ENCODE measurements at regions not wholly inside any gene's neighbourhood (a gene's known extent, or its start where the extent isn't known, plus 50 kb on each side); places are given as distances from the start of the nearest gene placed in this dataset.

DNA sequence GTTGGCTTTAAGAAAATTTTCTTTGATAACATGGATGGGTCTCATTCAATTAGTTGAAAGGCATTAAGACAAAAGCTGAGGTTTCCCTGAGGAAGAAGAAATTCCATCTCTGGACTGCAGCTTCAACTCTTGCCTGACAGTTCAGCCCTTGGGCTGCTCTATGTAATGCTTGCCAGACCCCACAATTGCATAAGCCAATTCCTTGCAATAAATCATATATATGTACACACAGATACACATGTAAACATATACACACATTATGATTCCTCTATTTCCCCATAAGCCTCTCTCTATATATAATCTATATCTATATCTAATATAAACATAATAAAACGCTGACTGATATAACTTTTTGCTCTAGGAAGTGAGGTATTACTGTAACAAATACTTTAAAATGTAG lies 301.5 kb upstream of the PRMT6 start:
- Histone ChIP-seq H3K4me1 (no peaks in the 10 kb centered on the region), H3K27me3 (no peaks in the 10 kb centered on the region), H3K4me3 (no peak overlapping the region), H3K36me3 (no peaks in the 10 kb centered on the region), H3K27ac (no peak overlapping the region), H3K9me3 (no peaks in the 10 kb centered on the region)
- TF ChIP-seq, protein P1, sequence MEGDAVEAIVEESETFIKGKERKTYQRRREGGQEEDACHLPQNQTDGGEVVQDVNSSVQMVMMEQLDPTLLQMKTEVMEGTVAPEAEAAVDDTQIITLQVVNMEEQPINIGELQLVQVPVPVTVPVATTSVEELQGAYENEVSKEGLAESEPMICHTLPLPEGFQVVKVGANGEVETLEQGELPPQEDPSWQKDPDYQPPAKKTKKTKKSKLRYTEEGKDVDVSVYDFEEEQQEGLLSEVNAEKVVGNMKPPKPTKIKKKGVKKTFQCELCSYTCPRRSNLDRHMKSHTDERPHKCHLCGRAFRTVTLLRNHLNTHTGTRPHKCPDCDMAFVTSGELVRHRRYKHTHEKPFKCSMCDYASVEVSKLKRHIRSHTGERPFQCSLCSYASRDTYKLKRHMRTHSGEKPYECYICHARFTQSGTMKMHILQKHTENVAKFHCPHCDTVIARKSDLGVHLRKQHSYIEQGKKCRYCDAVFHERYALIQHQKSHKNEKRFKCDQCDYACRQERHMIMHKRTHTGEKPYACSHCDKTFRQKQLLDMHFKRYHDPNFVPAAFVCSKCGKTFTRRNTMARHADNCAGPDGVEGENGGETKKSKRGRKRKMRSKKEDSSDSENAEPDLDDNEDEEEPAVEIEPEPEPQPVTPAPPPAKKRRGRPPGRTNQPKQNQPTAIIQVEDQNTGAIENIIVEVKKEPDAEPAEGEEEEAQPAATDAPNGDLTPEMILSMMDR (IDR thresholded peaks at IDR 0.05 in 4 of 5, conservative IDR thresholded peaks at IDR 0.05 in 1 of 5), result no peak
- no peak for TF ChIP-seq POLR2A (IDR thresholded peaks at IDR 0.05)
- in situ Hi-C loops (cut with MboI; ENCODE audit: low sequenced_read_pairs in 4 of 4) (loop anchor here in 1 of 4 donors (5.0 kb wide), 1 partner anchor 58 kb away; no protein-coding TSS in a partner anchor), intact Hi-C loops (cut with DNase I; ENCODE audit: low total_unique reads) (no loop called here)
- ATAC-seq (no peak), DNase-seq (no peak)

DNA sequence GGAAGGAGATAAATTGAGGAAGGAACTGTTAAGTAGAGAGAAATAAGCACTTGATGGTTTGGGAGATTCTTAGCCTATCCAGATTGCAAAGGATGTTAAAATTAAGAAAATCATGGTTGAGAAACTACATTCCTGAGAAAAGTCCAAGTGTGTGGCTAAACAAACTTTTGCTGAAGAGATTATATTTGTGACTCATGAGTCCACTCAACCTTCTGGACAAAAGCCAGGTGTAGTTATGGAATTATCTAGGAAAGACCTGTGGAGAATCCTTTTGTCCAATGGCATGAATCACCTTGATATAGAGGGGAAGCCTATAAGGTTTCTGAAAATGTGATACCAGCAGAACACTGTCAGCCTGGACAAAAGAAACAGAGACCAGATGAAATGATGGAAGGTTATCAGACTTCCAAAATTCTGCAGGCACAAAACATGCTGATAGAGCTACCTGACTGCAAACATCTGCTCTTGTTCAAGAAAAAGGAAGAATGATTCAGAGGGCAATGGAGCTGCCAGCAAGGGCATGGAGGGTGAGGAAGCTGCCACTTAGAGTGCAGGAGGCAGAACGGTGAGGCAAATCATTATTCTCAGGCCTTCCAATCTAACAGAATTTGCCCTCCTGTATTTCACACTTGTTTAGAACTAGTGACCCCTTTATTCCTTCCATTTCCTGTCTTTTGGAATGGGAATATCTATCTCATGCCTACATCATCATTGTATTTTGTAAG lies 300.6 kb upstream of the PRMT6 start:
- H3K27me3 ChIP-seq, result no peaks in the 10 kb centered on the region
- DNase-seq, result no peak
- TF ChIP-seq POLR2A (IDR thresholded peaks at IDR 0.05), result no peak
- TF ChIP-seq, protein P1 (IDR thresholded peaks at IDR 0.05 in 4 of 5, conservative IDR thresholded peaks at IDR 0.05 in 1 of 5), result no peak
- H3K27ac ChIP-seq, result no peak overlapping the region
- ATAC-seq, result no peak
- no peaks in the 10 kb centered on the region for H3K4me1 ChIP-seq
- intact Hi-C loops (cut with DNase I; ENCODE audit: low total_unique reads) (no loop called here), in situ Hi-C loops (cut with MboI; ENCODE audit: low sequenced_read_pairs in 4 of 4) (no loop called here)
- no peaks in the 10 kb centered on the region for H3K9me3 ChIP-seq
- no peaks in the 10 kb centered on the region for H3K36me3 ChIP-seq
- H3K4me3 ChIP-seq, result no peak overlapping the region

DNA sequence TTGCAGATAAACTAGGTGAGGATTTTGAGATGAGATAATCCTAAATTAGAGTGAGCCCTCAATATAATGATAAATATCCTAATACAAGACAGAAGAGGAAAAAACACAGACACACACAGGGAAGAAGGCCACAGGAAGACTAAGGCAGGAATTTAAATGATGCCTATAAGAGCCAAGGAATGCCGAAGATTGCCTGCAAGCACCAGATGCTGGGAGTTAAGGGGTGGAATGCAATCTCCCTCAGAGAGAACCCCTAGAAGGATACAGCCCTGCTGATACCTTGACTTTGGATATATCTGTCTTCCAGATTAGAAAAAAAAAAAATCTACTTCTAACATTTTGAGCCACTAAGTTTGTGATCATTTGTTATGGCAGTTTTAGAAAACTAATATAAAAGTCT lies 299.7 kb upstream of the PRMT6 start:
- no peak for ATAC-seq
- no peak for TF ChIP-seq POLR2A (IDR thresholded peaks at IDR 0.05)
- TF ChIP-seq, protein P1 (IDR thresholded peaks at IDR 0.05 in 4 of 5, conservative IDR thresholded peaks at IDR 0.05 in 1 of 5), result no peak

DNA sequence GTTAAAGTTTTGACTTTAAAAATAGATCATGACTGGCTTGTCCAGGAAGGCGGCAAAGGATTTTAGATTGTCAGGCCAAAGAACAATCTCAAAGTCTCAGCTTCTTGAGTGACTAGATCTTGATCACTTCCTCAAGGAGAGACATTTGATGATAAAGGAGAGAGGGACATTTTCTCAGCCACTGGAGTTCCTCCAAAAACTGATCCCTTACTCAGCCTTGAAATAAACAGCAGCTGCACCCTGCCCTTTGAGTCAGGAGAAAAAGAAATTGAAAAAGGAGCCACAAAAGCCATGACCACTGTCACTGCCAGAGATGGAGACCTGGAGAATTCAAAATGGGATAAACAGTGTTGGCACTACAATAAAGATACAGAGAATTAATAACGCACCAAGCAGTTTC lies 288.4 kb upstream of the PRMT6 start:
- H3K27ac ChIP-seq, result no peak overlapping the region
- intact Hi-C loops (cut with DNase I; ENCODE audit: low total_unique reads), result no loop called here
- in situ Hi-C loops (cut with MboI; ENCODE audit: low sequenced_read_pairs in 4 of 4), result no loop called here
- no peaks in the 10 kb centered on the region for H3K36me3 ChIP-seq
- DNase-seq (no peak), ATAC-seq (peak in 1 of 2 donors; percentile 23)
- H3K4me1 ChIP-seq, result no peaks in the 10 kb centered on the region
- H3K9me3 ChIP-seq, result no peaks in the 10 kb centered on the region
- no peaks in the 10 kb centered on the region for H3K27me3 ChIP-seq
- no peak overlapping the region for H3K4me3 ChIP-seq
- TF ChIP-seq, protein P1 (IDR thresholded peaks at IDR 0.05 in 4 of 5, conservative IDR thresholded peaks at IDR 0.05 in 1 of 5), result no peak
- no peak for TF ChIP-seq POLR2A (IDR thresholded peaks at IDR 0.05)

More for the DNA sequence above, 299.7 kb upstream of the PRMT6 start:
- Histone ChIP-seq H3K27ac (no peak overlapping the region), H3K4me3 (no peak overlapping the region), H3K36me3 (no peaks in the 10 kb centered on the region), H3K4me1 (no peaks in the 10 kb centered on the region), H3K27me3 (no peaks in the 10 kb centered on the region), H3K9me3 (no peaks in the 10 kb centered on the region)
- in situ Hi-C loops (cut with MboI; ENCODE audit: low sequenced_read_pairs in 4 of 4), result no loop called here
- intact Hi-C loops (cut with DNase I; ENCODE audit: low total_unique reads), result no loop called here
- DNase-seq, result no peak

DNA sequence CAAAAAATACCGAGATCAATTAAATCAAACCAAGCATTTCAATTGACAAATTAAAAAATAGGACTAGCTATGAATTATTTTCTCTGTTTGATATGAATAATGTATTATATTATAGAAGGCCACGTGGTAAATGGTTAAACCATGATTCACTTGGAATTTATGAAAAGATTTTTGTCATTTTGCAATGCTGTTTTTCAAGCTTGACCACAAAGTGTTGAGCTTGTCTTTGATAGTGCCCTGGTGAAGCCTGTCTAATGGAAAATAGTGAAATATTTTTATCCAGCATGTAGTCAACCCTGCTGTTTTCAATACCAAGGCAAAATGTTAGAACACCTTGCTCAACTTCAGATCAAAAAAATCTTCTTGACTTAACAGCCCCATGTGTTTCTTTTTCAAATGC lies 288.0 kb upstream of the PRMT6 start:
- Histone ChIP-seq H3K4me3 (no peak overlapping the region), H3K4me1 (no peaks in the 10 kb centered on the region), H3K36me3 (no peaks in the 10 kb centered on the region), H3K27me3 (no peaks in the 10 kb centered on the region), H3K27ac (no peak overlapping the region), H3K9me3 (no peaks in the 10 kb centered on the region)
- in situ Hi-C loops (cut with MboI; ENCODE audit: low sequenced_read_pairs in 4 of 4) (no loop called here), intact Hi-C loops (cut with DNase I; ENCODE audit: low total_unique reads) (no loop called here)
- ATAC-seq, result no peak
- TF ChIP-seq POLR2A (IDR thresholded peaks at IDR 0.05), result no peak
- TF ChIP-seq, protein P1 (IDR thresholded peaks at IDR 0.05 in 4 of 5, conservative IDR thresholded peaks at IDR 0.05 in 1 of 5), result no peak
- DNase-seq, result no peak
